HG03060 (cell line): ENCODE measurements at regions not wholly inside any gene's neighbourhood (a gene's known extent, or its start where the extent isn't known, plus 50 kb on each side); places are given as distances from the start of the nearest gene placed in this dataset.
"Not testable (repeated sequence)": the region's sequence is repeated elsewhere in the genome, so short reads cannot be mapped to it uniquely, and the experiment has no call there.

Experiments
- ATAC-seq: cut with Tn5 transposase; IDR thresholded peaks from one replicate; pipeline ENCODE4 v1.9.1; 2021; ENCODE audit warnings: low read depth, moderate number of reproducible peaks; ENCODE audit not compliant: unreplicated experiment

DNA sequence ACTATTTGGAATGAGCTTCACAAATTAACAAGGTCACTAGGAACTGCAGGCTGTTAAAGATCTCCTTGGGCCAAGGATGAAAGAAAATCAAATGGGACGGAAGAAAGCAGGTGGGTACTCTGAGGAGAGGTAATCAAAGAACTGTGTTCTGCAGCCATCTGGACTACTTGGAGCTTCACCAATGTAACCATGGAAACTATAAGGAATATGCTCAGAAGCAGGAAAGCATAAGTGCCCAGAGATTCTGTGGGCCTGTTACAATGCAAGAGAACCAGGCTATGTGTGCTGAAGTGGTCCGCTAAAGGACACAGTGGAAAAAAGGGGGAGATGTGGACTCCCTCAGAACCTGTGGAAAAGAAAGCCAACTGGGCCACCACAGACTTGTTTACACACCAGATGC, 238.5 kb downstream of the PTGER3 start:
- ATAC-seq: no peak

DNA sequence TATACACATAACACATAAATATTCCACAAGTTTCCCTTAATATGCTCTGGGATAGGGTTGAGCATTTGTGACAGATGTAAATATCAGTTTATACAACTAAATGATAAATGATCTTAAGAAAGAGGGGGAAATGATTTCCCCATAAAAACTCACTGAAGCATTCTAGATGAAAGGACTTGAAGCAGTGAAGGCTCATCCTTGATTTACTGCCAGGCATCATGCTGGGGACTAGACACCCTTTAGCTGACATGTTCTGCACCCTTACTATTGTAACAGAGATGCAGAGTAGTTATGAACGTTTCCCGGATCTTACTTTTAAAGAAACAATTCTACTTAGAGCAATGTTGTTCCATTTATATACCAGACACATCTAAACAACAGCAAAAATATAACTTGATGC, 235.8 kb downstream of the PTGER3 start:
- no peak for ATAC-seq

DNA sequence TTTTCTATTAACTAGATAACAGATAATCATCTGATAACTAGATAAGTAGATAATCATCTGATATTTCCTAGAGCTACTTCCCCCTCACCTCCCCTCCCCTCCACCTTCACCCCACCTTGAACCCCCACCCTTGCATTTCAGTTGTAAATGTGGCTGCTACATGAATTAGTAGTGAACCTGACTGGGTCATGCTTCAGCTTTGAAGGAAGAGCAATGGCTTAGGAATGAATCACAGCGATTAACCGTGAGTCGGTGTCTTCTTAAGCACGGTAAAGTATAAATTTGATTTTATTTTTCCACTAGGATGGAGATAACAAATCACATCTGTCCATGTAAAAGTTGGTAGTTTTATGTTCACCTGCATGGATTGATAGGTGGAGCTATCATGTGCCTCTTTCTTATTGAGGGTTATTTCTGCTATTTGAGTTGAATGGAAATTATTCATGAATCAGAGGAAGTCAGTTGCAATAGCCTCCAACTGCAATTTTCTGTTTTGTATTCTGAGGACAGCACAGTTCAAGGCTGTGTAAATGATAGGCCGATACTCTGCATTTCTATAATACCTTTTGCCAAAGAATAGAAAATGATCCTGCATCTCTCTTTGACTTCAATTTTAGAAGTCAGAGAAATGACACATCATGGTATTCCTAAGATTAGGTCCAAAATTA, 235.0 kb downstream of the PTGER3 start:
- no peak for ATAC-seq

DNA sequence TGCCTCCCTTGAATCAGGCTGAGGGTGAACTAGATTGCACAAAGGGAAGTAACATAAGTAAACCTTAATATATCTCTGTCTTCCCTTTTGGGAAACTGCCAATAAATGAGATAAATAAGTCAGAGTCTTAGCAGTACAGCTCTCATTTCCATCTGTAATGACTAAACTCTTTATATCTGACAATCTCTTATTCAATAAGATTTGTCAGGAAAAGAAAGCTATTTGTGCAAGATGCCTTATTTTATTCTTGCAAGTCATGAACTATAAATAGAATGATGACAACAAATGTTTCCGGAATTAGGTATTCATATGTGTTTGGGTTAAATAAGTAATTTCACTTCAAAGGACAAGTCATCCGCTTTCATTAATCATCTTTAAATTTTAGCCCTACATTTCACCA, 229.2 kb downstream of the PTGER3 start:
- no peak for ATAC-seq

- ATAC-seq: no peak
These were observed 228.4 kb downstream of the PTGER3 start for GRCh38 chr1:70819231-70819630.

GRCh38 chr1:70819785-70820184, 227.8 kb downstream of the PTGER3 start:
- no peak for ATAC-seq

DNA sequence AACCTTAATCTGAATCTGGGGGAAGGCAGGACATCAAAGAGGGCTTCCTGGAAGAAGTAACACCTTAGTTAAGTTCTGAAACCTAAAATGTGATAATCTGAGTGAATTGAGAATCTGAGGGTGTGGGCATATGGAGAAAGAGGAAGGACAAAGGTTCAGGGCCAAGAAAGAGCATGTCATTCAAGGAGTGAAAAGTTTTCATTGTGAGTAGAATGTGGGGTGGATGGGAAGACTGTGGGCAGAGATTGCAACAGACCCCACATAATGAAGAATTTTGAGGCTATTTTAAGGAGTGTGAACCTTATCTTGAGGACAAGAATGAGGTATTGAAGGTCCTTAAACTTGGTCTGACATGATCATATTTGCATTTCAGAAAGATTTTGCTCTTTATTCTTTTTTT, 227.2 kb downstream of the PTGER3 start:
- no peak for ATAC-seq

DNA sequence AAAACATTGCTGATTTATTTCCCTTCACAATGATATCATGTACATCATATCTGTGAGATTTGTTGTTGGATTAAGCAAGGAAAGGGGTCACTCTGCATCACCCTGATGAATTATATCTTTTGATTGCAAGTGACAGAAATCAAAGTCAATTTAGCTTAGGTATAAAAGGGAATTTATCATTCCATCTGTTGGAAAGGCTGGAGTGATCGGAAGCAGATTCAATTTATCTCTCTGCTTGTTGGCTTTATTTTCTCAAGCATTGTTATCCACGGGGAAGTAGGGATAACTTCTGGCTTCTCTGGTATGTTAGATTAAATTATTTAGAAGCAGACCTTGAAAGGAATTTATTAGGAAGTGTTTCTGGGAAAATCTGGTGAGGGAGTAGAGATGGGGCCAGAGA, 226.6 kb downstream of the PTGER3 start:
- ATAC-seq: no peak

- ATAC-seq: no peak
These were observed 221.2 kb downstream of the PTGER3 start for GRCh38 chr1:70826428-70826827.

DNA sequence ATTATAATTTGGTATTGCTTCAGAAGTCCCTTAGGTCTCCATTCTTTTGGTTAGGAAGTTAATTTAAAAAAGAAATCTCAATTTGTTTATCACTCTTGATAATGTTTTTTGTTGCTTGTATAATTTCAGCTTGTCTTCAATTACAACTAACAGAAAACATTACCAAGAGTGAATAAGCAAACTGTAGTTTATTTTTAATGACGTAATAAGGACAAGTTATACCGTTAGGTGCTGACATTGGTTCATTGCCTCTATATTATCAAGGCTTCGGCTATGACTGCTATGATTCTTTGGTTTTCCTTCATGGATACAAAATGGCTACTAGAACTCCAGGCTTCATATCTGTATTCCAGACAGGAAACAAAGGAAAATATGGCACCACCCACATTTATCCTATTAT, 220.6 kb downstream of the PTGER3 start:
- no peak for ATAC-seq

DNA sequence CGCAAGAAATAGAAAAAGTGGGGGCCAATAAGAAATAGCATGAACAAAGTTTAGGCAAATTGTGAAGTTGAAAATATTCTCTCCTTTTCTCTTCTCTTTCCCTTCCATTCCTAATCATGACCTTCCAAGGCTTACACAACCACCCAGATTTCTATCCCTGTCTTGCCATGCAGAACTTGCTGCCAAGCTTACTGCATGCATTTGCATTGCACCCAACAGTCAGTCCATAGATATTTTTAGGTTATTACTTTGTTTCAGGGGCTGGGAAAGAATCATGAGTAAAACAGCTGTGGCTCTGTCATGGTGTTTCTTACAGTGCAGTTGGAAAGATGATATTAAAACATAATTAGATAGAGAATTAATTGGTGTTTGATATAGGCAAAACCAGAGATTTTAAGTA, 219.4 kb downstream of the PTGER3 start:
- no peak for ATAC-seq

DNA sequence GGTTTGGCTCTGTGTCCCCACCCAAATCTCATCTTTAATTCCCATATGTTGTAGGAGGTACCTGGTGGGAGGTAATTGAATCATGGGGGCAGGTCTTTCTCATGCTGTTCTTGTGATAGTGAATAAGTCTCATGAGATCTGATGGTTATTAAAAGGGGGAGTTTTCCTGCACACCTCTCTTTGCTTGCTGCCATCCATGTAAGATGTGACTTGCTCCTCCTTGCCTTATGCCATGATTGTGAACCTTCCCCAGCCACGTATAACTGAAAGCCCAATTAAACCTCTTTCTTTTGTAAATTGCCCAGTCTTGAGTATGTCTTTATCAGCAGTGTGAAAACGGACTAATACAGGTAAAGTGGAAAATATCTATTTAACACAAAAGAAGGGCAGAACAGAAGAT, 213.3 kb downstream of the PTGER3 start:
- not testable (repeated sequence) for ATAC-seq

GRCh38 chr1:70836456-70836855, 211.2 kb downstream of the PTGER3 start:
- ATAC-seq: no peak

- ATAC-seq: no peak
These were observed 207.2 kb downstream of the PTGER3 start for GRCh38 chr1:70840260-70840953.

- no peak for ATAC-seq
These were observed 205.1 kb downstream of the PTGER3 start for GRCh38 chr1:70842562-70842961.

GRCh38 chr1:70843452-70843851, 204.2 kb downstream of the PTGER3 start:
- ATAC-seq: no peak

GRCh38 chr1:70847013-70847412, 200.6 kb downstream of the PTGER3 start:
- no peak for ATAC-seq

GRCh38 chr1:70855203-70855602, 192.4 kb downstream of the PTGER3 start:
- ATAC-seq: no peak

DNA sequence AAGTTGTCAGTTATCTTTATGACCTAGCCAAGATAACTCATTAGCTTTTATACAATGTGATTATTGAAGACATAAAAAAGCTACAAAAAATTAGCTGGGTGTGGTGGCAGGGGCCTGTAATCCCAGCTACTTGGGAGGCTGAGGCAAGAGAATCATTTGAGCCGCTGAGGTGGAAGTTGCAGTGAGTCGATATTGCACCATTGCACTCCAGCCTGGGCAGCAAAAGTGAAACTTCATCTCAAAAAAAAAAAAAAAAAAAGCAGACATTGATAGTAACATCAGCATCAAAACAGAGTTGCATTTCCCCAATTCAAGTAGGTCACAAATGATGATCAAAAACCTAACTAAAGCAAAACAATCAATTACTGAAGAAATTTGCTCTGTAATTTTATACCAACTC, 191.4 kb downstream of the PTGER3 start:
- no peak for ATAC-seq

GRCh38 chr1:70863239-70863638, 184.4 kb downstream of the PTGER3 start:
- no peak for ATAC-seq

DNA sequence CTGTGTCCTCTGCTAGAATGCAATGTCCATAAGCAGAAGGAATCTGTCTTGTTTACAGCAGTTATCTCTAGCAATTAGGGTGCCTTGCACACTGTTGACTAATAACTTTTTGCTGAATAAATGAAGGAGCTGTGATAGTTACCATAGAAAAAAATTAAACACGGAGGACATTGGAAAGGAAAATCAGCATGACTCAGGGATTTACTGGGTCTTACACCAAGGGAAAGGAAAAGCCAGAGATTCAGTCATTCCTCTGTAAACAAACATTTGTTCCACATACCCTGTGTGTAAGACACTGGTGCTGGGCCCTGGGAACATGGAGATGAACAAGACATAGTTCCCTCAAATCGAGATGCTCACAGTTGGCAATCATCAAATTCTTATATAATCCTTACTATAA, 183.3 kb downstream of the PTGER3 start:
- ATAC-seq: no peak

- ATAC-seq: no peak
These were observed 180.9 kb downstream of the PTGER3 start for GRCh38 chr1:70866542-70867264.
